IPS DF 6.9 (cell line): ENCODE measurements at regions not wholly inside any gene's neighbourhood (a gene's known extent, or its start where the extent isn't known, plus 50 kb on each side); places are given as distances from the start of the nearest gene placed in this dataset.

Source experiments
- DNase-seq: peaks from one replicate; pipeline ENCODE4 v3.0.0-alpha.2; 2013; ENCODE audit warnings: low read depth, low spot score
- H3K27ac ChIP-seq: one replicate; pipeline ENCODE4 v1.5.1; 2013; ENCODE audit warnings: low read length, control low read depth
- H3K27me3 ChIP-seq: 2 replicates; pipeline ENCODE4 v1.6.1; 2013; ENCODE audit warnings: mild to moderate bottlenecking, low read length; ENCODE audit not compliant: control insufficient read depth, insufficient read depth
- H3K36me3 ChIP-seq: 2 replicates; pipeline ENCODE4 v1.6.1; 2013; ENCODE audit warnings: low read length; ENCODE audit not compliant: control insufficient read depth, insufficient read depth
- H3K4me1 ChIP-seq: 2 replicates; pipeline ENCODE4 v1.6.1; 2013; ENCODE audit warnings: low read length; ENCODE audit not compliant: control insufficient read depth, insufficient read depth
- H3K4me3 ChIP-seq: 2 replicates; pipeline ENCODE4 v1.5.1; 2013; ENCODE audit warnings: mild to moderate bottlenecking, low read length
- H3K9me3 ChIP-seq: 2 replicates; pipeline ENCODE4 v1.6.1; 2013; ENCODE audit warnings: low read length, inconsistent platforms; ENCODE audit not compliant: control insufficient read depth, insufficient read depth
- WGBS: extraction: QIAGEN DNeasy Blood & Tissue Kit; methylation state at CpG from one replicate; pipeline ENCODE4 v1.1.7; 2013; ENCODE audit warnings: mixed read lengths, missing lambda C conversion rate; ENCODE audit not compliant: insufficient read length, insufficient coverage; 5-methylcytosine and 5-hydroxymethylcytosine counted together

DNA sequence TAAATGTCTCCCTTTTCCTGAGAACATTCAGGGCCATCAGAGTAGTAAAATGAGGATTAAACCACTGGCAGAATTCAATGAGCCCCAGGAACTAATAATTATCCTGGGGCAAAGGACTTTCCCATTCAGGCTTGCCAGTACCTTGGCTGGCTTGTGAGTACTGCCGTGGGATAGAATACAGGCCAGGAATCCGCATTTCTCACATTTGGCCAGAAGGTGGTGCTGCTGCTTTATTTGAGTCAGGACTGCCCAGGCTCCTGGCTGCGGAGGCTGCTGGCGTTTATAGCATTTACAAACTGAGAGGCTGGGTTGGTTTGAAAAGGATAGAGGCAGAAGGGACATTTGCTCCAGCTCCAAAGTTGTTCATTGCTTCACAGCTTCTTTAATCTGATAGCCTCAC, 91.4 kb downstream of the RTL9 start:
- Histone ChIP-seq H3K36me3 (no peaks in the 10 kb centered on the region), H3K27me3 (no peaks in the 10 kb centered on the region), H3K4me3 (no peak overlapping the region), H3K9me3 (no peaks in the 10 kb centered on the region), H3K27ac (no peak overlapping the region), H3K4me1 (no peaks in the 10 kb centered on the region)
- DNase-seq = peak; percentile 41
- WGBS = no CpG with 5 or more reads among the region's 4 CpGs

DNA sequence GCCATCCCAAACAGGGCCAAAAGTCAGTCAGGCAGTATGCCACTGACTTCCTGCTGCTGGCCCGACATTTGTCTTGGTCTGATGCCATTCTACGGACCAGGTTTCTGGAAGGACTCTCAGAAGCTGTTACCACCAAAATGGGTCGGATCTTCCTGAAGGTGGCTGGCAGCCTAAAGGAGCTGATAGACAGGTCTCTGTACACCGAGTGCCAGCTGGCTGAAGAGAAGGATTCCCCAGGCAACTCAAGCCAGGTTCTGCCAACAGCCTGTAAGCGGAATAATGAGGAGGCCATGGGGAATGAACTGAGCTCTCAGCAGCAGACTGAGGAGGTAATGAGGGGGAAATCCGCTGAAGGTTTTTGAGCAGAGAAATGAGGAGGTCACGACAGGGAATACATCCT, 95.7 kb downstream of the RTL9 start:
- H3K4me1 ChIP-seq = no peaks in the 10 kb centered on the region
- H3K27ac ChIP-seq = no peak overlapping the region
- H3K4me3 ChIP-seq = no peak overlapping the region
- no peaks in the 10 kb centered on the region for H3K27me3 ChIP-seq
- no CpG with 5 or more reads among the region's 7 CpGs for WGBS
- no peak for DNase-seq
- no peaks in the 10 kb centered on the region for H3K9me3 ChIP-seq
- H3K36me3 ChIP-seq = no peaks in the 10 kb centered on the region

DNA sequence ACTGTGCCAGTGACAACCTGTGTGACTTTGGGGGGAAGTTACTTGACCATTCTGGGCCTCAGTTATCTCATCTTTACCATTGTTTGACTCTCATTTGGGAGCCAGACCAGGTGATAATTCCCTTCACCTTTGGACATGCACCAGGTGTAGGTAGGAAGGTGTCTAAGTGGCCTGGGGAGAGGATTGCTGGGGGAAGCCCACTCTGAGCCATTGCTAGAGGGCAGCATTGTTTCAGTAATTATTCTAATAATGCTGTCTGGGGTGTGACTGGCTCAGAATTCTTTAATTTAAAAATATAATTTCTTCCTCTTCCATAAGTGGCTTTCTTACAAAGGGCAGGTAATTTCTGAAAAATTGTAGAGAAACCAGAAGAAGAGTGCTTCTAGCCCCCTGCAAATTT, 104.3 kb downstream of the RTL9 start:
- H3K36me3 ChIP-seq = no peaks in the 10 kb centered on the region
- H3K27me3 ChIP-seq = no peaks in the 10 kb centered on the region
- no peaks in the 10 kb centered on the region for H3K9me3 ChIP-seq
- H3K4me3 ChIP-seq = no peak overlapping the region
- no peaks in the 10 kb centered on the region for H3K4me1 ChIP-seq
- DNase-seq = no peak
- H3K27ac ChIP-seq = no peak overlapping the region

DNA sequence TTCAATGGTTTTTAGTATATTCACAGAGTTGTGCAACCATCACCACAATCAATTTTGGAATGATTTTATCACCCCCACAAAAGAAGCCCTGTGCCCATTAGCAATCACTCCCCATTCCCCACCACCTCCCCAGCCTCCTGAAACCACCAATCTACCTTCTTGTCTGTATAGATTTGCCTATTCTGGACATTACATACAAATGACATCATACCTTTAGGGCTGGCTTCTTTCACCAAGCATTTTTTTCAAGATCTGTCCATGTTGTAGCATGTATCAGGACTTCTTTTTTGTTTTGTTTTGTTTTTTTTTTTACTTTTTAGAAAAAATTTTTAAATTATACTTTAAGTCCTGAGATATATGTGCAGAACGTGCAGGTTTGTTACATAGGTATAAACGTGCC, 108.1 kb downstream of the RTL9 start:
- no peak for DNase-seq
- Histone ChIP-seq H3K4me3 (no peak overlapping the region), H3K4me1 (no peaks in the 10 kb centered on the region), H3K9me3 (no peaks in the 10 kb centered on the region), H3K36me3 (no peaks in the 10 kb centered on the region), H3K27me3 (no peaks in the 10 kb centered on the region), H3K27ac (no peak overlapping the region)
- WGBS = no CpG with 5 or more reads among the region's 2 CpGs

DNA sequence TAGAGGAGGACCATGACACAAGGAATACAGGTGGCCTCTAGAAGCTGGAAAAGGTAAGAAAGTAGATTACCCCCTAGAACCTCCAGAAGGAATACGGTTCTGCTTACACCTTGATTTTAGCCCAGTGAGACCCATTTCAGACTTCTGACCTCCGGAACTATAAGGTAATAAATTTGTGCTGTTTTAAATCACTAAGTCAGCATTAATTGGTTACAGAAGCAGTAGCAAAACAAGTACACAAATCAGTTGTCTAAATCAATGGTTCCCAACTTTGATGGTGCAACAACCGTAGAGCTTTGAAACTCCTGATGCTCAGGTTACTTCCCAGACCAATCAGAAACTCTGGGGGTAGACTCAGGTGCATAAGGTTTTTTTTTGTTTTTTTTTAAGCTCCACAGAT, 113.6 kb downstream of the RTL9 start:
- Histone ChIP-seq H3K4me3 (no peak overlapping the region), H3K4me1 (no peaks in the 10 kb centered on the region), H3K36me3 (no peaks in the 10 kb centered on the region), H3K27me3 (no peaks in the 10 kb centered on the region), H3K27ac (no peak overlapping the region), H3K9me3 (no peaks in the 10 kb centered on the region)
- no peak for DNase-seq
- WGBS = no CpG with 5 or more reads among the region's 3 CpGs

DNA sequence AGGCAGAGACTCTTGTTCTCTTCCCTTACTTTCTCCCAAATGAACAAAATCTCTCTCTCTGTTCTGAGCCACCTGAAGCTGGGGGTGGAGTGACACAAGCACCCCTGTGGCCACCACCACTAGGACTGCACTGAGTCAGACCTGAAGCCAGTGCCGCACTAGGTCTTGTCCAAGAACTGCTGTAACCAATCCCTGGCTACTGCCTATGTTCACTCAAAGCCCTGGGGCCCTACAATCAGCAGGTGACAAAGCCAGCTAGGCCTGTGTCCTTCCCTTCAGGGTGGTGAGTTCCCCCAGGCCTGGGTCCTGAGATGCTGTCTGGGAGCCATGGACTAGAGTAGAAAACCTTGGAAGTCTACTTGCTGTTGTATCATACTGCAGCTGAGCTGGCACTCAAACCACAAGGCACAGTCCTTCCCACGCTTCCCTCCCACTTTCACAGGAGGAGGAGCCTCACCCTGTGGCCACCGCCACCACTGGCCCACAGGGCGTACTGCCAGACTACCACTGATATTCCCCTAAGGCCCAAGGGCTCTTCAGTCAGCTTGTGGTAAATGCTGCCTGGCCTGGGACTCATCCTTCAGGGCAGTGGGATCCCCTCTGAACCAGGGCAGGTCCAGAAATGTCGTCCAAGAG, 119.1 kb downstream of the RTL9 start:
- no peak for DNase-seq
- no peaks in the 10 kb centered on the region for H3K9me3 ChIP-seq
- WGBS = no CpG with 5 or more reads among the region's 5 CpGs
- H3K36me3 ChIP-seq = no peaks in the 10 kb centered on the region
- H3K27ac ChIP-seq = no peak overlapping the region
- H3K27me3 ChIP-seq = no peaks in the 10 kb centered on the region
- no peaks in the 10 kb centered on the region for H3K4me1 ChIP-seq
- H3K4me3 ChIP-seq = no peak overlapping the region

DNA sequence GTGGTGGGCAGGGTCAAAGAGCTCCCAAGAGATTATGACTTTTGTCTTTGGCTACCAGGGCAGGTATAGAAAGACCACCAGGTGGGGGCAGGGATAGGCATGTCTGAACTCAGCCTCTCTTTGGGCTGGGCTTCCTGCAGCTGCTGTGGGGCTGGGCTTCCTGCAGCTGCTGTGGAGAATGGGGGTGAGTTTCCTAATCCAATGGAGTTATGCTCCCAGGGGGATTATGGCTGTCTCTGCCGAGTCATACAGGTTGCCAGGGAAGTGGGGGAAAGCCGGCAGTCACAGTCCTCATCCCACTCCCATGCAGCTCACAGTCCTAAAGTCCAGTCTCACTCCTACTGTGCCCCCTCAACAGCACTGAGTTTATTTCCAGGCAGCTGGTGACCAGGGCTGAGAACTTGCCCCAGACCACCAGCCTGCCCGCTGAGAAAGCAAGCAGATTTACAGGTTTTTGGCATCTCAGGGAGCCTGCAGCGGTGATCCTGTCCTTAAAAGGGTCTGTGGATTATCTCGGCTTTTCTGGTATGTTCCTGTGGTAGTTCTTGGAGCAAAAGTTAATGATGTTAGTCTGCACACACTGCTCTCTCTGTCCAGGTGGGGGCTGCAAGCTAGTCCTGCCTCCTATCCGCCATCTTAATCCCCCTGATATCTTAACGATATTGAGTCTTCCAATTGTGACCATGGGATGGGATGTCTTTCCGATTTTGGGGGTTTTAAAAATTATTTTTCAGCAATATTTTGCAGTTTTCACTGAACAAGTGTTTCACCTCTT, 133.4 kb downstream of the RTL9 start:
- Histone ChIP-seq H3K27ac (no peak overlapping the region), H3K36me3 (no peaks in the 10 kb centered on the region), H3K4me3 (no peak overlapping the region), H3K27me3 (no peaks in the 10 kb centered on the region), H3K4me1 (no peaks in the 10 kb centered on the region), H3K9me3 (no peaks in the 10 kb centered on the region)
- no peak for DNase-seq
- no CpG with 5 or more reads among the region's 8 CpGs for WGBS

DNA sequence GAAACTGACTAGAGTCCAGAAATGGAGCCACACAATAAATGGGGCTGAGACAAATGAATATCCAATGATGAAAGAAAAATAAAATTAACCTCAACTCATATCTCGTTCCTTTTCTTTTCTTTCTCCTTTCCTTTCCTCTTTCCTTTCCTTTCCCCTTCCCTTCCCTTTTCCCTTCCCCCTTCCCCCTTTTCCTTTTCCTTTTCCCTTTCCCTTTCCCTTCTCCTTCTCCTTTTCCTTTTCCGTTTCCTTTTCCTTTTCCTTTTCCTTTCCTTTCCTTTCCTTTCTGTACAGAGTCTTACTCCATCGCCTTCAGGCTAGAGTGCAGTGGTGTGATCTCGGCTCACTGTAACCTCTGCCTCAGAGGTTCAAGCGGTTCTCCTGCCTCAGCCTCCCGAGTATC, 146.3 kb downstream of the RTL9 start:
- Histone ChIP-seq H3K36me3 (no peaks in the 10 kb centered on the region), H3K27ac (no peak overlapping the region), H3K4me3 (no peak overlapping the region), H3K27me3 (no peaks in the 10 kb centered on the region), H3K9me3 (no peaks in the 10 kb centered on the region), H3K4me1 (no peaks in the 10 kb centered on the region)
- DNase-seq = no peak
- WGBS = 100% methylated on average over 1 of the region's 6 CpGs

DNA sequence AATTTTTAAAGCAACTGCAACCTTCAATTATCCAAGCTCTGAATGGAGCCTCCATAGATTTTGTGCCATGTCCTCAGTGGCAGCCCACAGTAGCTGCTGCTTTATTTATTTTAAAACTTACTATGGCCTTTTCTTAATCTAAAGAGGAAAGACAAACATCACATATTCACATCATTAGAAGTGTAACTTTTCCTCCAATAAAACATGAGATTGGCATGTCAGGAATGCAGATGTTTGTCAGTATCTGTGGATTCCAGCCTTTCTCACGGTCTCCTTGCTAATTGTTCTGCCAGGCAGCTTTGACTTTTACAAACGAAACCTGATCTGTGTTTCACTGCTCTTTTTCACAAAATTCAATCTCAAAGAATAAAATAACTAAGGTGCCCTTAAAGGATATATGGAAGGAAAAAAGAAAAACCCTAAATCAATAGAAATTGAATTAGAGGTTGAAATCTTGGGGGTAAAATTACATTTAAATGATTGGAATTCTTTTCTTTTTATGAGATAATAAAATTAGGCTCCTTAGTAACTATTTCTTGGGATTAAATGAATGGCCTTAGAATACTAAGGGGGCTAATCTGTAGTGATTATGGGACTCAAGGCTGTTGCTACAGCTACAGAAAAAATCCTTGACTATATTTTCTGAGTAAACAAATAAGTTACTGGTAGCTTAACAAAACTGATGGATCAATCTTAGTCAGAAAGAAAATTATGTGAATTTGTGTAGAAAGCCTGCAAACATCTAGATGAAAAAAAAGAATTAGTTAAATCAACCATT, 151.3 kb downstream of the RTL9 start:
- Histone ChIP-seq H3K27me3 (no peaks in the 10 kb centered on the region), H3K4me3 (no peak overlapping the region), H3K9me3 (no peaks in the 10 kb centered on the region), H3K27ac (no peak overlapping the region), H3K36me3 (no peaks in the 10 kb centered on the region), H3K4me1 (no peaks in the 10 kb centered on the region)
- no CpG with 5 or more reads among the region's 2 CpGs for WGBS
- peak; percentile 22 for DNase-seq

DNA sequence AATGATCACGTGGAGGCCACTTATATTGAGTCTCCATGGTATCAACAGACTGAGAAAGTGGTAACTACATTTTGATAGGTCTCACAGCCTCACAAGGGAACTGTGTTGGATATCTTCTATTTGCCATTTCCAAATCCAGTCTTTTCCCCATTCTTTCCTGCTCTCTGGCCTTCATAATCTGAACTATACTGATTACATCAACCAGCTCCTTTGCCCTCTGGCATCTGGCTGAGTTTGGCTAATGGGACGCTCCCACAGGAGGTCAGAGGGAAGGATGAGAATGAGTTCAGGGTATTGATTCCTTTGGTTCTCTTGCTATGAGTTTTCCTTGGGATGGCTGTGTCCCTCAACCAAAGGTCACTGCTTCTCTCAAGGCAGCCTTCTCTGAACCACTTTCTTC, 152.6 kb downstream of the RTL9 start:
- no peak for DNase-seq
- no peaks in the 10 kb centered on the region for H3K27me3 ChIP-seq
- no peaks in the 10 kb centered on the region for H3K36me3 ChIP-seq
- no CpG with 5 or more reads among the region's 2 CpGs for WGBS
- H3K9me3 ChIP-seq = no peaks in the 10 kb centered on the region
- no peaks in the 10 kb centered on the region for H3K4me1 ChIP-seq
- H3K4me3 ChIP-seq = no peak overlapping the region
- no peak overlapping the region for H3K27ac ChIP-seq
